ENCODE measurements at regions not wholly inside any gene's neighbourhood (a gene's known extent, or its start where the extent isn't known, plus 50 kb on each side); places are given as distances from the start of the nearest gene placed in this dataset.

DNA sequence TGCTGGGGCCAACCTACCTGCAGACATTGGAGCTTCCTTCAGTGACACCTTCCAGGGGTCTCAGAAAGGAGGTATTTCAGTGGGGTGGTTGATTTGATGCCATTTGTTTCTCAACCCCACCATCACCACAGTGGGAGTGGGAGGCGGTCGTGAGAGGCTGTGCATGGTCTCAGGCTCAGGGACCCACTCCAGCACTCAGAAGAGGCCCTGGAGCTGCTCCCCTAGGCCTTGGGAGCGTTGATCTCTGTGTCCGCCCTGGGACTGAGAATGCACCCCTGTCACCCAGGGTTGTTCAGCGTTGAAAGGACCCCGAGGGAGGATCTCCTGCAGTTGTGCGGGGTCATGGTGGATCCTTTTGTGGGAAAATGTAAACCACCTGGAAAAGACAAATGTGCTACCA, 410.6 kb downstream of the GLRX3 start:
- TF ChIP-seq EZH2 (IDR thresholded peaks at IDR 0.05; ENCODE audit: insufficient read depth, poor library complexity, severe bottlenecking) = no peak
- no peak for TF ChIP-seq EZH2phosphoT487 (IDR thresholded peaks at IDR 0.05; ENCODE audit: insufficient read depth, low read depth)

Measured in GM23248 (cell line).